HS-27A (cell line): ENCODE measurements at regions not wholly inside any gene's neighbourhood (a gene's known extent, or its start where the extent isn't known, plus 50 kb on each side); places are given as distances from the start of the nearest gene placed in this dataset.

Experiments used
- DNase-seq: peaks from one replicate; pipeline ENCODE4 v3.0.0-alpha.2; 2012; ENCODE audit warnings: low read depth, missing footprints

DNA sequence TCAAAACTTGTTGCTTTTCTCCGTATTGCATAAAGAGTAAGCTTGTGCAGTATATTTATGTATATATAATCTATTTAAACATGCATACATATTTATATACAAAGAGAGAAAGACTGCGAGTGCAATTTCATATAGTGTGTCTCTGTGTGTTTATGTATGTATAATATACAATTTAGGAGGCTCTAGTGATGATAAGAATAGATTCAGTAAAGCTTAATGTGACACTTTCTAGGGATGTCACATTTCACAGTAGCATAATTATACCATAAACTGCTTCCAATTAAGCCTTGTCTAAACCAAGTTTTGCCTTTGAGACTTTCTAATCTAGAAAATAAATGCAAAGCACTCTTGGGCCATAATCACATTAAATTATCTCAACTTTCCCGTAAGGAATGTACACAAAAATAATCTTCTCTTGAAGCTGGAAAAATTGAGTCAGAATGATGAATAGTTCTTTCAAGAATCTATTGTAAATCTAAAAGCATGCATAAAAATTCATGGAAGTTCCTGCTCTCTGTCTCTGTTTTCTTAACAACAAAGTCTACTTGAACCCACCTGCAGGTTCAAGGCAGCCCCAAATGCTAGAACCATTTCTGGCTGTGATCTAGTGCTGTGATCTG, 114.1 kb upstream of the NPY2R start:
- DNase-seq = no peak

DNA sequence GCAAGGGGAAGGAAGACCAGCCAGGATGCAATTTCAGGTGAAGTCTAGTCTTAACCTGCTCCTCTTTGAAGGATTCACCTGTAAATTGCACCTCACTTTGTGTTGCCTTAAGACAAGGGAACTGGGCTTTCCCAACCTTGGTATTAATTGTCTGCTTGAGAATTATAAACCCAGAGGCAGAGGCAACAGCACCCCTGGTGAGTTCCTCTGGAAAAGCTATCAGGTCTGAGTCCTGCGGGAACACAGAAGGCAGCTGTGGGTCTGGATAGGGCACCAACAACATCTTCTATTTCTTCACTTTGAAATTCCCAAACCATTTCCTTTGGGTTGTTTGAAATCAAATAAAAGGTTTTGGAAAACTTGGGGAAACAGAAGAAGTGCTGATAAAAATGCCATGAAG, 109.2 kb upstream of the NPY2R start:
- no peak for DNase-seq

- no peak for DNase-seq
Observed at GRCh38 chr4:155106629-155107028, 101.8 kb upstream of the NPY2R start.

- DNase-seq = no peak
Observed at GRCh38 chr4:155107059-155107458, 101.4 kb upstream of the NPY2R start.

DNA sequence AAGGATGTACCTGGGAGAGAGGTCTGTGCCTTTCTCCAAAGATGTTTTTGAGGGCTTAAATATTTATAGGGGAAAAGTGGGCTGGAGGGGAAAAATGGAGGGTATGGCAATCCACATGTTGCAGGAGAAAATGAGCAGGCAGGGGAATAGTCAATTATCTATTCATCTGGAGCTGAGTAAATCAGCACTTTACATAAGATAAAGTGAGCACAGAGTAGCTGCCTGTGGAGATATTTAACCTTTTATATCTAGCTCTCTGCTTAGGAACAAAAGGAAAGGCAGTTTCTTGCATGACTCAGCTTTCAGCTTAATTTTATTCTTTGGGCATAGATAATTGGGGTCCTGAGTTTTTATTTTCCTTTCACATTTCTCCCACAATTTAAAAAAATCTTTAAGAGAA, 93.6 kb upstream of the NPY2R start:
- no peak for DNase-seq

DNA sequence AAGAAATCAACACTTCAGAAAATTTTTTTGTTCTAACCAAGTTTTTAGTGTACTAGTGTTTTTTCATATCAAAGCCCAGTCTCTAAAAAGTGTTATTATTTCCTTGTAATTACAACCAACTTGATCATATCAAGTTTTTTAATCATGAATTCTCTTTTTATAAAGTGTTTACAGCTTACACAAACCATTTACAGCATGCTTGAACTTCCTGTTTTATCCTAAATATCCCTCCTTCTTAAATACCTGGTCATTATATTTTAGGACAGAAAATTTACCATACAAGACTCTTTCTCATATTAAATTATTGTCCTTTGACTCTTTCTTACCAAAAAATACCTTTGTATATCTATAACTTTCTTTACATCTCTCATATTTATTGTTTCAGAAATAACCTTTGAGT, 89.4 kb upstream of the NPY2R start:
- no peak for DNase-seq

DNA sequence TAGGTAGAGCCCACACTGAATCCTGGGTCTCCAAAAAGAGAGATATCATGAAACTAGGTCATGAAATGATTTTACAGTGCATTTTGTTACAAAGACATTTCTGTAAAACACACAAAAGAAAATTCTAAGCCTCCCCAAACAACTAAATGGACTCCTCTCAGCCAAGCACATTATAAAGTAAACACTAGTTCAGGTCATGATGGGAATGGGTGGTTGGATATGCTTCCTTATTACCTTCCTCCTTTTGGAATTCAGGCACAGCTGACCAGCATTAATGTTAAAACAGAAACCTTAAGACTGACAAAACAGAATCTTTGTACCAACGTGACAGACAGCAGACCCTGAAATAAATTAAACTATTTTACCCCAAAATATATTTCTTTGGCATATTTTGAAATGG, 87.9 kb upstream of the NPY2R start:
- no peak for DNase-seq

DNA sequence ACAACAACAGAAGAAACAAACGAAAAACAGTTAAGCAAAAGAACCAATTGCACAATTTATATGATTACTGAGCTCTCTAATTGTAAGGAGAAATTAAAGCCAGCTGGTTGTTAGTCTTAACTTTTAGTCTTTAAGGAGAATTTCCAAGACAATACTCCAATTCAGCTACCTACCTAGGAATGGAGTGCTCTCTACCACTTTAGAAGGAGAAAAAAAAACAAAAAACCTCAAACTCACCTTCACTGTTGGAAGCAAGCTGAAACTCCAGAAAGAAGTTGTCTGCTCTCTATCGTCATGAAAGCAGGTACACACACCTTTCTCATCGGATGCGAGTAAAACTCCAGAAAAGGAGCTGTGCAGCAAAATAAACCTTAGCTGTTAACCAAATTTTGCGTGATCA, 86.1 kb upstream of the NPY2R start:
- no peak for DNase-seq

GRCh38 chr4:155134136-155134535, 74.3 kb upstream of the NPY2R start:
- DNase-seq = no peak

DNA sequence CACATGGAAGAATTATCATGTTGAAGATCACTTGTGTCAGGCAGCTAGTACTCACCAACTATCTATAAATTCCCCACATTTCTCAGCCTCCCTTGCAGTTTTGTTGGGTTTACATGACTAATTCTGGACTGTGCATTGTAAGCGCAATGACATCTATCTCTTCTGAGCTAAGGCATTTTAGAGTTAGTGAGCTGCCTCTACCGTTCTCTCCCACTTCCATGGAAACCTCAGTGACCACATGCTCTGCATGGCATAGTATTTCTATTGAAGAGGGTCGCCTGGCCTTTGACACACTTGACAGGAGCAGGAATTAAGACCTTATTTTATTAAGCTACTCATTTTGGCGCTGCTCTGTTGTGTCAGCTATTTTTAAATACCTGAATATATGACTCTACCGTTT, 67.5 kb upstream of the NPY2R start:
- no peak for DNase-seq

GRCh38 chr4:155143512-155143911, 64.9 kb upstream of the NPY2R start:
- no peak for DNase-seq
